H4 (cell line): ENCODE measurements at regions not wholly inside any gene's neighbourhood (a gene's known extent, or its start where the extent isn't known, plus 50 kb on each side); places are given as distances from the start of the nearest gene placed in this dataset.

Source experiments
- DNase-seq: peaks from one replicate; pipeline ENCODE4 v3.0.0-alpha.2; 2015; ENCODE audit warnings: low spot score

- DNase-seq, result no peak
Measured at GRCh38 chr14:65186951-65187350, 84.6 kb upstream of the MAX start.

DNA sequence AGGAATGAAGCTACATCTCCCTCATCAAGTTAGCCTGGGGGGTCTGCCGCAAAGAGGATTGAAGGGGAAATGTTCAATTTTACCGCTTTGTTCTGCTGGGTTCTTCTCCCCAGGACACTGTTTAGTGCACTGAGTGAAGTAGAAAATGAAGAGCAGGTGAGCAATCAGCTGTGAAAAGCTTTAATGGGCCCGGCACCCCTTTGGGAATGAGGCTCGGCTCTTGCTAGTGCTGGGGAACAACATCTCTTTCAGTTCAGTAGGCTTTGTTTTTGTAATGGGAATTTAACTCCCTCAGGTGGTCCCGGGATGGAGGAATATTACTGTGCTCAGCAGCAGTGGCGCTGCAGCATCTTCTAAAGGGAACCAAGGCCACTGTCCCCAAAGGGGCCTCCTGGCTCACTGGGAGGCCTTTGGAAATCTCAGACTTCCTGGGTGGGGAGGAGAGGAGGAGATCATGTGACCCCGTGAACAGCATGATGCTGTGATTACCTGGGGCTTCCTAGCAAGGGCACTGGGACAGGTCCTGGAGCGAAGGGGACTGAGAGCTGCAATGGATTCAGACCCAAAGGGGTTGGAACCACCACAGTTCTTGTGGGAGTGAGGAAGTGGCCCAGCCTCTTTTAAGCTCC lies 85.2 kb upstream of the MAX start:
- DNase-seq, result no peak

DNA sequence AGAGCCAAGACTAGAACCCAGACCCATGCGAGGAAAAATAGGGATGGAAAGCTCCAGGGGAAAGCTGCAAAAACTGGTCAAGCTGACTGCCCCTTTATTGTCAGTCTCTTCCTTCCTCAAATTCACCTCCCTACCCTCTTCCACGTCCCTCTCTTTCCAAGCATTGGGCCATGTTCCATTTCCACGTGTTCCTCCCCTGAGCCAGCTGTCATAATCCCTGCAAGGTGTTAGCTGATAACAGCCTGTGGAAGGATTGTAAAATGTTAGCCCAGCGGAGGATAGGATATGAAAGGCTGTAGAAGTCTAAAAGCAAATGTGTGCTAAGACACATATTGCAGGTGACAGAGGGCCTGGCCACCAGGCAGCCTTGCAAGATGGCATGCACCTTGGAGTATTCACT lies 88.0 kb upstream of the MAX start:
- no peak for DNase-seq

GRCh38 chr14:65191716-65192115 lies 89.4 kb upstream of the MAX start:
- DNase-seq, result no peak

DNA sequence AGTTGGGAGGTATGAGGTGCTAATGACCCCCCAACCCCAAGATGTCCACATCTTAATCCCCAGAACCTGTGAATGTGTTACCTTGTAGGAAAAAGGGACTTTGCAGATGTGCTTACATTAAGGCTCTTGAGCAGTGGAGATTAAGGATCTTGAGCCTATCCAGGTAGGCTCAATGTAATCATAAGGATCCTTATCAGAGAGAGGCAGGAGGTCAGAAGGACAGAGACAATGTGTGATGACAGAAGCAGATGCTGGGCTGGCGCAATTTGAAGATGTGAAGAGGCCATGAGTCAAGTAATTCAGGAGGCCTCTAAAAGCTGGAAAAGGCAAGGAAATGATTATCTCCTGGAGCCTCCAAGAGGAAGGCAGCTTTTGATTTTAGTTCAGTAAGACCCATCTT lies 90.4 kb upstream of the MAX start:
- no peak for DNase-seq

DNA sequence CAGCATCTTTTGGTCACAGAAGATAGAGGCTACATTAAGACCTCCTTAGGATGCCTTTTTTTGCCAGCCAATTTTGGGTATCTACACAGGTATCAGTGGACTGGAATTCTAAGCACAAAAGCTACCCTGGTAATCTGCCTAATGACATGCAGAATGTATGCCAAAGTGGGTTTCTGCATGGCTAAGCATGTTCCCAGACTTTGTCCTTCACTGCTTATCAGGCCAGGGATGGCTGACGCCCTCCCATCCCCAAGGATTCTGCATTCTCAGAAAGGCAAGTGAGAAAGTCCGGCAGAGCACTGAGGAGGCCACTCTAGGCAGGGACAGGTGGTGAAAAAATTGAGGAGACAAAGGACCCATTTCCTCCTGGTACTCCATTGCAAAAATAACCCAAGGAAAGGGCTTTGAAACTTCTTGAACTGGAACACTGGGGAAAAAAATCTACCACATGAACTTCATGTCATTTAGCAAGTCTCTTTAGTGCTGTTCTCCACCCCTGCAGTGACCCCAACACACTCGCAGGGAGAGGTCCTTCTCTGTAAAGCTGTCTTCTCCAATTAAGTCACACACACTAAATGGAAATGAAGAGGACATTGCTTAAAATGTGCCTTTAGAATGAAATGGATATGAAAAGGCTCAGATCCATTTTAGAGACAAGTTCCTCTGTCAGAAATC lies 91.7 kb upstream of the MAX start:
- no peak for DNase-seq

DNA sequence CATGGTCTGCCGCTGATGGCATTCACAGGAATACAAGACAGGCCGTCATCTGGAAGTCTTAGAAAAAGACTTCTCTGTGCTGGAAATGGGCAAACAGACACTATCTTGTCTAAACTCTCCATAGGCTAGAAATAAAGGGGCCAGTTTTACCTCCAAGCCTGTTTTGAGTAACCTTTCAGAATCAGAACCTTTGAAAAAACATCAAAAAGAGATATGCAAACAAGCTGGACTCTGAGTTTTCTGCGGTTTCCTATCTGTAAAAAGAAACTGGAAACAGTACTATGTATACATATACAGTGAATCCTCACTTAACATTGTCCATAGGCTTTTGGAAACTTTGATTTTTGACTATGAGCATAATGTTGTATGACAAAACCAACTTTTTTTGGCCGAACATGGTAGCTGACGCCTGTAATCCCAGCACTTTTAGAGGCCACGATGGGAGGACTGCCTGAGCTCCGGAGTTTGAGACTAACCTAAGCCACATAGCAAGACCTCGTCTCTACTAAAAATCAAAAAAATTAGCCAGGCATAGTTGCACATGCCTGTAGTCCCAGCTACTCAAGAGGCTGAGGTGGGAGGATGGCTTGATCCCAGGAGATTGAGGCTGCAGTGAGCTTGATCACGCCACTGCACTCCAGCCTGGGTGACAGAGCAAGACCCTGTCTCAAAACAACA lies 92.9 kb upstream of the MAX start:
- DNase-seq, result no peak

DNA sequence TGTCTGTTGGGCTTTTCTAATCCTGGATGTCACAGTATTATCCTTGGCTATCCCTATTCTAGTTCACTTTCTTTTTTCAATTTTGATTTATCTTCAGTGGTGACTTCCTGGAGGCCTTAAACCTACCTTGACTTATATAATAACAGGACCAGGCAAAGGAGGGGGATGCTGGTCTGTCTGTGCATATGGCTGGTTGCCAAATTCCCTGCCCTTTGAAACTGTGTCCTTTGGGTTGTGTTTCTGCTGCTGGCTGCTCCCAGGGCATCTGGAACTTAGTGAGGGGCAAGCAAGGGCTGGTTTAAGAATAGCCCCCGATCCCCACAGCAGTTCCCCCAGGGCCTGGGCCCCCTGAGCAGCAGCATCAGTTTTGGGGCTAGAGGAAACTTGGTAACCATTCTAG lies 96.0 kb upstream of the MAX start:
- DNase-seq, result no peak

DNA sequence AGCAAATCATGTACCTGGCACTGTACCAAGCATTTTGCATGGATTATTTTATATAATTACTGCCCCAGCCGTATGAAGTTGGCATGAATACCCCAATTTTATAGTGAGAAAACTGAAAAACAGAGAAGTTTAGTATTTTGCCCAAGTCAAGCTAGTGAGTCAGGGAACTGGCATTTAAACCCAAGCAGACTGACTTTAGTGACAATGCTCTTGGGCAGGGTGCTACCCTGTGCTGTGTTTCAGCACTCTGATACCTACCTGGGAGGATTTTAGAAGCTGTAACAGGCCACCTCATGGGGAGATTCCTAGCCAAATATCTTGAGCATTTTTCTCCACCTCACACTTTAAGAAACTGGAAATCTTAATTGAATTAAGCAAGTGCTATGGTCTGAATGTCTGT lies 98.1 kb upstream of the MAX start:
- no peak for DNase-seq

- no peak for DNase-seq
Measured at GRCh38 chr14:65203574-65203973, 101.3 kb upstream of the MAX start.

DNA sequence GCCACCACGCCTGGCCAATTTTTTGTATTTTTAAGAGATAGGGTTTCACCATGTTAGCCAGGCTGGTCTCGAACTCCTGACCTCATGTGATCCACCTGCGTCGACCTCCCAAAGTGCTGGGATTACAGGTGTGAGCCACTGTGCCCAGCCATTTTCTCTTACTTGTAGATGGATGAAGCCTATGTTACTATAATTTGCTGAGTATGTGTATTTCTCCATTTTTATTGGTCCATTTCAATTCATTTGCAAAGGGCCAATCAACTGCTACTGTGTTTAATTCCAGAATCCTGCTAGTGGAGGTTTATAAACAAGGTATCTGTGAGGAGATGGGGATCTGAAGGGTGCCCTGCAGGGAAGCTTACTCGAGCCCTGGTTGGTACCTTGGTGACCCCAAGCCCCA lies 101.7 kb upstream of the MAX start:
- DNase-seq, result no peak

DNA sequence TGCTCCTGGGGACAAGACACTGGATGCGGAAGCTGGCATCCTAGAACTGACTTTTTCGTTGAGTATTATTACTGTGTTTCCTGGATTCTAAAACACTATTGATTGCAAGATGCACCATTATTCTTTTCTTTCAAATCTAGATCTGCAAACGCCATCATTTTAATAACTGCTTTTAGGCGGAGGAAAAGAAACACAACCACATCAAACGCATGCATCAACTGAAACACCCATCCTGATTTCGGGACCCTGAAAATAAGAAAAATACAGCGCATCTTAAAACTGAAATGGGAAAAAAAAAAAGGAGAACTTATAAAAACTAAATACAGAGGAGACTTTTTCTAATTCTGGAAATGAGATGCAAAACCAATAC lies 103.7 kb upstream of the MAX start:
- no peak for DNase-seq

DNA sequence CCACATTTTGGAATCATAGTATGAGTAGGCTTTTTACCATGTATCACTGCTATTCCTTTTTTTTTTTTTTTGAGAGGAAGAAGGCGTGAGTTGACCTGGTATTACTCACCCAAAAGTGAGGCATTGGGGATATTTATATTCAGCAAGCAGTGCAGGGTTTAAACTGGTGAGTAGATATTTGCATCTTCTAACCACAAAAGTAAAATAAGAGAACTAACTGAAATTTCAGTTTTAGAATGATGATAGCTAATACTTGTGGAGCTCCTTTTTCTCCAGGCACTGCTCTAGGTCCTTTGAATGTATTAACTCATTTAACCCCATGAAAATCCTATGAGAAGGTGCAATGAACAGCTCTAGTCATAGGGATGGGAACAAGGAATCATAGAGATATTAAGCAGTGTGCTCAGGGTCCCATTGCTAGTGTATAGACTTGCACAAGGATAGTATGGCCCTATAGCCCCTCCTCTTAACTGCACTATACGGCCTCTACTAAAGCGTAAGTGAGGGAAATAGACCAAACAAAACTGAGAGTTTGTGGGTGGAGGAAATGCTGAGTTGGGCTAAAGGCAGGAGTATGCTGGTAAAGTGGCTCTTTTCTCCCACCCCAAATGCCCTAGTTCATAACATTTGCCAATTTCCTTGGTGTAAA lies 104.3 kb upstream of the MAX start:
- peak; percentile 20 for DNase-seq

GRCh38 chr14:65208548-65208947 lies 106.2 kb upstream of the MAX start:
- no peak for DNase-seq

DNA sequence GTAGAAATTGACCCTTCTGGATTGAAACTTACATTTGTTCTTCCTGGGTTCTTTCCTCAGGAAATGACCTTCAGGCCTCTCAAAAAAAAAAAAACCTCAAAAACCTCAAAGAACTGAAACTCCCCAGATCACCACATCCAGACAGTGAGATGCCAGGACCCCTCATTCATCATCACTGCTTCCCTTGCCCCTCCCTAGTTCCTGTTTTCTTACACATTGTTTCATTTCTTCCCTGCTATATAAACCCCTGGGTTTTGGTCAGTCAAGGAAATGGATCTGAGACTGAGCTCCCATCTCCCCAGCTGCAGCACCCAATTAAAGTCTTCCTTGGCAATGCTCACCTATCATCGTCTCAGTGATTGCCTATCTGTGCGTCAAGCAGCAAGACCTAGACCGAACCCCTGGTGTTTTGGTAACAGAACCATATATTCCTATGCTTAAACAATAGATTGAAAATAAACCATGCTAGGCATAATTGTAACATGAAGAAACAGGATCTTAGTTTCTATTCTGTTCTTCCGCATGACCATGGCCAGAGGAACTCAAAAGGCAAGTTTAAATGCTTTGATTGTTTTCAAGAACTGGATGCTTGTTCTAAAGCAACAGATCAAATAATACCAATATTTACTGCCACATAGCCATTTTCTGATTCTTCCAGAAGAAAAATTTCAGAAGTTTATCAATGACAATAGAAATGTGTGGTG lies 108.0 kb upstream of the MAX start:
- DNase-seq, result no peak

- DNase-seq, result no peak
Measured at GRCh38 chr14:65210822-65211182, 108.5 kb upstream of the MAX start.

- DNase-seq, result peak; percentile 84
Measured at GRCh38 chr14:65211341-65211987, 109.1 kb upstream of the MAX start.

DNA sequence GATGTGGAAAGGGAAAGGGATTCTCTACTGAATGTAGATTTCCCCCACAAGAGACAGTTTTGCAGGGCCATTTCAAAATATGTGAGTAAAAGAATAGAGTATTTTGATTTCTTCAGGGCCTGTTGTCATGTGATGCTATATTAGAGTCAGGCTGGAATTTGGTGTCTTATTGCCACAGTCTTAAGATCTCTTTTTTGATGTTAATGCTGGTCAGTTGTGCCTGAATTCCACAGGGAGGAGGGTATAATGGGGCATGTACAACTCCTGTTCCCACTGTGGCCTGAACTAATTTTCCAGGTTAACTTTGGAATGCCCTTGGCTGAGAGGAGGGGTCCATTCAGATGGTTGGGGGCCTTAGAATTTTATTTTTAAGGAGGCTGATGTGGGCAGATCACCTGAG lies 111.0 kb upstream of the MAX start:
- DNase-seq, result no peak

DNA sequence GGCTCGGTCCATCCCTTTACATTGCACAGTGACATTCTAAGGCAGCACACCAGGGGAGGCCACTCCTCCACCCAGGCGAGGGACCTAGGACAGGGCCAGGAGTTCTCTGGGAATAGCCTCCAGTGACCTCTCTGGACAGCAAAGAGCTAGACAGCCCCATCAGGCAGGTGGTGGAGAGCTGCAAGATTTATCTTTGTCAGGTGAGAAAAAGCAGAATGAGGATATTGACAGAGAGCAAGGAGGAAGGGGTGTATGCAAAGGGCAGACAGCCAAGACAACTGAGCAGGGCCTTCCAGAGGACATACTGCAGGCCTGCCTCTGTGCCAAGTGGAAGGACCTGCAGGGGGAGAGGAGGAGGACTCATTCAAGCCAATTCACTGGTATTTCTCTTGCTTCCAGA lies 112.4 kb upstream of the MAX start:
- DNase-seq, result no peak

DNA sequence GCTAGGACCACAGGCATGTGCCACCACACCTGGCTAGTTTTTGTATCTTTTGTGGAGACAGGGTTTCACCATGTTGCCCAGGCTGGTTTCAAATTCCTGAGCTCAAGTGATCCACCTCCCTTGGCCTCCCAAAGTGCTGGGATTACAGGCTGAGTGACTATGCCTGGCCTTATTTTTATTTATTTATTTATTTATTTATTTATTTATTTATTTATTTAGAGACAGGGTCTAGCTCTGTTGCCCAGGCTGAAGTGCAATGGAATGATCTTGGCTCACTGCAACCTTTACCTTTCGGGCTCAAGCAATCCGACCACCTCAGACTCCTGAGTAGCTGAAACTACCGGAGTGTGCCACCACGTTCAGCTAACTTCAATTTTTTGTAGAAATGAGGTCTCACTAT lies 117.0 kb upstream of the MAX start:
- DNase-seq, result no peak

DNA sequence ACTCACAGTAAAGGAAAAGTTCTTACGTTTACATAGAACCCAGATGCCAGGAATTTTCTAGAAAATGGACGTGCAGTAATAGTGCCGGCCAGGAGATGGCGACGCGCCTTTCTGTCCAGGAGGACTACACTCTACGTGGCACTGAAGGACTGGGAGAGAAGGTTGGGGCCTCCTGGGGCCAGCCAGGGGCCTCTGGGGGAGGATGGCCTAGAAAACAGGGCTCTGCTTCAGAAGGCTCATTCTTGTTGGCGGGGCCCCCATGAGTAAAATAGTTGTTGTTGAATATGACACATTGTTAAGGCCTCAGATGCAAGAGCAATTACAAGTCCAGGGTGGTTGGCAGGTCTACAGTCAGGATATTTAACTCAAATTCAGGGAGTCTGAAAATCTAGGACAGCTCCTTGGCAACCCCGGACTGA lies 120.1 kb upstream of the MAX start:
- DNase-seq, result peak; percentile 57

DNA sequence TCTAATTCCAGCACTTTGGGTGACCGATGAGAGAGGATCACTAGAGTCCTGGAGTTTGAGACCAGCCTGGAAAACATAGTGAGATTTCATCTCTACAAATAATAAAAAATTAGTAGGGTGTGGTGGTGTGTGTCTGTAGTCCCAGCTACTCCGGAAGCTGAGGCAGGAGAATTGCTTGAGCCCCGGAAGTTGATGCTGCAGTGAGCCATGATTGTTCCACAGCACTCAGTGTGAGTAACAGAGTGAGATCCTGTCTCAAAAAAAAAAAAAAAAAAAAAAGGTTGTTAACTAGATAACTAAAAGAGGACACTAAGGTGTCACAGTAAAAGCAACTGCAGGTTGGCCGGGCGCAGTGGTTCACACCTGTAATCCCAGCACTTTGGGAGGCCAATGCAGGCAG lies 121.3 kb upstream of the MAX start:
- no peak for DNase-seq
